Anterior cingulate cortex (tissue), 58 donors: ENCODE measurements at regions not wholly inside any gene's neighbourhood (a gene's known extent, or its start where the extent isn't known, plus 50 kb on each side); places are given as distances from the start of the nearest gene placed in this dataset.
A peak's percentile ranks its signal among the peaks of the same experiment; 100 is the strongest.

Experiments
- DNase-seq, 58 donors: peaks; one replicate each; lab custom pipeline; 2025; lab: John Stamatoyannopoulos, UW

GRCh38 chr5:58403822-58404433, 56.0 kb downstream of the PLK2 start:
- DNase-seq = no peak

DNA sequence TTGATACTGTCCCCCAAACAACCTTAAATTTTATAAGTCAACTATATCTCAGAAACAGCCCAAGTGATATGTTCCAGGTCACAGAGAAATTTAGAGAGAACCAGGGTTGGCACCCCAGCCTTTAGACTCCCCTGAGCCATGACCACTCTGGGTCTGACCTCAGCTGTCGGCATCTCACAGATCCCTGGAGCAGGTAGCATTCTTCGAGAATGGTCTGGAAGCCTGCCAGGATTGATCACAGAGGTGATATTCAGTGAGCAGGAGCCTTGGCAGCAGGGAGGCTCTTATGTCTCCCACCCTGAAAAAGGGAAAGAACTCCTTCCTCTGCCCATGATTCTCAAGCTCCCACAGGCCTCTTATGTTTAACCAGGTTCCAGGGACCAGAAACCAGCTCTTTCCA, 58.2 kb downstream of the PLK2 start:
- DNase-seq = no peak

DNA sequence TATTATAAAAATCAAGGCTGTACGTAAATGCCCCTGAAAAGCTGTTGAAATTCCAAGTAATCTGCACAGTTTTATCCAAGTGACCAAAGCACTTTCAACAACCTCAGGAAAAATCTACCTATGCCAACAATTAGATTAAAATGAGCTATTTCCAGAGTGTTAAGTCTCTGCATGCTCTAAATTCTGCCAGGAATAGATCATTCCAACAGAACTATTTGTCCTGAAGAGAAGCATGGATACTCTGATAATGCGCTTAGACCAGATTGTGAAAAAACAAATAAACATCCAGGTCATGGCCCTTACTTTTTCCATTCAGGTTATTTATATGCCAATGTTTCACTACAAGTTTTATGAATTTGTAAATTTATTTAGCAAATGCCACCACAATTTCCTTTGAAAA, 59.1 kb downstream of the PLK2 start:
- DNase-seq = no peak

DNA sequence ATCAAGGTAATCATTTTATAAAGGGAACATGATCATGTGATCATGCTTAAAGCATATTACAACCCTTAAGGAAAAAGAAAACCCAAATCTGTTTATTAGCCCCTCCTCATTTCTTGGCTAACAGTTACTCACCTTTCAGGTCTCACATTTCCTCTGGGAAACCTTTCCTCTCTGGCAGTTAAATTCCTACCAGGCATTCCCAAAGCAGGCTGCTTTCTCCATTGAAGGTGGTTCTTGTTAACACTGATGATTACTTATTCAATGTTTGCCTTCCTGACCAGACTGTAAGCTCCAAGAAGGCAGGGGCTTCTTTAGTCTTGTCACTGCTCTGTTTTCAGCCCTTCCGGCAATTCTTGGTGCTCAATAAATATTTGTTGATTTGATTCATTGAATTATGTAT, 59.9 kb downstream of the PLK2 start:
- DNase-seq = no peak

DNA sequence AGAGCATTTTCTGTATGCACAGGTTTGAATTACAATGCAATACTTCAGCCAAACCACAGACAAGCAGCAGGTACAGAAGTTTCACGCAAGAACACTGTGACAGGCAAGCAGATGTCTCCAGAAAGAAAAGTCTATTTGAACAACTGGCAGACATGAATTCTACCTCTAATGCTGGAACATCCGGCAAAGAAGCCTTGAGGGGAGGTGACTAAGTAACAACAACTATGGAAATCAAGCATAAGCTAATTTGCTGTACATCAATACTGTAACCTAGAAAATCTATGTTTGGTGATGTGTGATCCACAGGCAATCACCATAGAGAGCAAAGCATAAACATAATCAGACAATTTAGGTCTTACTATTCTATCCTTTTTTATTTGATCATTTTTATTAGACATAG, 65.5 kb downstream of the PLK2 start:
- no peak for DNase-seq

DNA sequence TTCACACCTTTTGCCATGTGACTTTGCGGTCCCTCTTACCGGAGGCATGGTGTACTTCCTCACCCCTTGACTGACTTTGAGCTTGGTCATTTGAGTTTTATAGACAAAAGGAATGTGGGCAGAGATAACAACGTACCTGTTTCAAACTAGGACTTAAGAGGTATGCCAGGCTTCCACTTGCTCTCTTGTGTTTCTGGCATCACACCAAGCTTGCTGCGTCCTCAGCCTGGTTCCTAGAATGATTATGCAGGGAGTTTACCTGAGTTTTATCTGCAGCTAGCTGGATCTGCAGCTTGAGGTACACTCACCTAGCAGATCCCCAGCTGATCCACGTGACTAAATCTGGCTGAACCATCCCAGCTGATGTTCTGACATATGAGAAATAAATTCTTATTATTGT, 66.2 kb downstream of the PLK2 start:
- DNase-seq = no peak

- no peak for DNase-seq
These were observed 67.4 kb downstream of the PLK2 start for GRCh38 chr5:58392496-58392895.

GRCh38 chr5:58383448-58383847, 76.4 kb downstream of the PLK2 start:
- no peak for DNase-seq

DNA sequence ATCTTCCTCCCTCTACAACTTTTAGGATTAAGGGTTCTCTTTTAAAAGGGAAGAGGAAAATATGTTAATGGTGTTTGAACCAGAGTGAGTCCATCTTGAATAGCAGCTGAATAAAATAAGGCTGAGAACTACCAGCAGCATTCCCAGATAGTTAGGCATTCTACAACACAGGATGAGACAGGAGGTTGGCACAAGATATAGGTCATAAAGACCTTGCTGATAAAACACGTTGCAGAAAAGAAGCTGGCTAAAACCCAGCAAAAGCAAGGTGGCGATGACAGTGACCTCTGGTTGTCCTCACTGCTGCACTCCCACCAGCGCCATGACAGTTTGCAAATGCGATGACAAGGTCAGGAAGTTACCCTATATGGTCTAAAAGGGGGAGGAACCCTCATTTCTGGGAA, 77.8 kb downstream of the PLK2 start:
- no peak for DNase-seq

DNA sequence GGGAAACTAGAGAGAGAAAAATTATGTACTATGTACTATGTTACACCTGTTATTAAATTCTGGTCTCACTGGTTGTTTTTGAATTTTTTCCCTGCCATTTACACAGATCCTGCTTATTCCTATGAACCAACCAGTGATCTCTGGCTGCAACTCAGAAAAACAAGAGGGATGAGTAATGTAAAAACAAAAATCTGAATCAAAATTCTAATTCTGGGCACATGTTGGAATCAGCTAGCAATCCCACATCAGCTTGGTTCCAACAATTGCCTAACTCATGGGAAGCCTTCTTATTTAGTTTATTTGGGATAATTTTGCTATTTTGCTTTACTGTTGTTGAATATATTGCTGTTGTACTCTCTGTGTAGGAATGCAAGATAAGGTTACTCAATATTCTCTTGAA, 78.3 kb downstream of the PLK2 start:
- DNase-seq = no peak

DNA sequence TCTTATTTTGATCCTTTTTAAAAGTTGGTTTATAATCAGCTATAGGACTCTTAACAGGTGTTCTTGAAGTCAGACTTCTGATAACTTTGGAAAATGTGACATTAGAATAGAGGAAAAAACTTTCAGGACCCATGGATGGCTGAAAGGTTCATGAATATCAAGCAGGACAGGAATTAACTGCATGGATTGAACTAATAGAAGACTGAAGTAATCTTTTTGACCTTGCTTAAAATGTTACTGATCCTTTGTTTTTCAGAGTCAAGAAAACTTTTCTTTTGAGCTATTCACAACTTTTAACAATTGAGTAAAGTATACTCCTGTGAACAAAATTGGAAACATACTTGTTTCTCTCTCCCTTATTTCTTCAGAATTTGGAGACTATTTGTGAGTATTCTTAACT, 79.2 kb downstream of the PLK2 start:
- no peak for DNase-seq

GRCh38 chr5:58378613-58379390, 81.1 kb downstream of the PLK2 start:
- no peak for DNase-seq

DNA sequence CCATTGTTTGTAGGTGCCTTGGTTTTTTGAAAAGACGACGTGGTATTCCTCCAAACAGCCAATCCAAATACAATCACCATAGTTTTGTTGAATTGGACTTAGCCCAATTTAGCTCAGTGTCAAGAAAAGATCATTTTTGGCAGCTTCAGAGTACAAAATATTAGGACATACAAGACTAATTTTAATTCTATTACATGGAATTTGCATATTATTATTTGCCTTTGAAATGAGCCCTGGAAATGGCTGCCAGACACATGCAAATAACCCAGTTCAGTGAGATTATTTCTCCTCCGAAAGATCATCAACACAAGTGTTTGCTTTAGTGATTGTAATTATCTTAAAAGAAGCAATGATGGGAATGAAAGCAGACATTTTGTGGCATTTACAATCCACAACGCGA, 89.3 kb downstream of the PLK2 start:
- DNase-seq = no peak

DNA sequence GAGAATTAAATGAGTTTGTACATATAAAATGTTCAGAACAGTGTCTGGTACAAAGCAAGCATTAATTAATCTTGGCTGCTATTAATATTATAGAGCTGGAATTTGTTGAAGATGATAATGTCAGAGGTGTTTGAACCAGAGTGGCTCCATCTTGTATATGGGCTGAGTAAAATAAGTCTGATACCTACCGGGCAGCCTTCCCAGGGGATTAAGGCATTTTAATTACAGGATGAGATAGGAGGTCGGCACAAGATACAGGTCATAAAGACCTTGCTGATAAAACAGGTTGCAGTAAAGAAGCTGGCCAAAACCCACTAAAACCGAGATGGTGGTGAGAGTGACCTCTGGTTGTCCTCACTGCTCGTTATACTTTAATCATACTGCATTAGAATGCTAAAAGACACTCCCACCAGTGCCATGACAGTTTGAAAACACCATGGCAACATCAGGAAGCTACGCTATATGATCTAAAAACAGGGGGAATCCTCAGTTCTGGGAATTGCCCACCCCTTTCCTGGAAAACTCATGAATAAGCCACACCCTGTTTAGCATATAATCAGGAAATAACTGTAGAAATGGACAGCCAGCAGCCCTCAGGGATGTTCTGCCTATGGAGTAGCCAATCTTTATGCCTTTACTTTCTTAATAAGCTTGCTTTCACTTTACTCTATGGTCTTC, 90.2 kb downstream of the PLK2 start:
- no peak for DNase-seq

DNA sequence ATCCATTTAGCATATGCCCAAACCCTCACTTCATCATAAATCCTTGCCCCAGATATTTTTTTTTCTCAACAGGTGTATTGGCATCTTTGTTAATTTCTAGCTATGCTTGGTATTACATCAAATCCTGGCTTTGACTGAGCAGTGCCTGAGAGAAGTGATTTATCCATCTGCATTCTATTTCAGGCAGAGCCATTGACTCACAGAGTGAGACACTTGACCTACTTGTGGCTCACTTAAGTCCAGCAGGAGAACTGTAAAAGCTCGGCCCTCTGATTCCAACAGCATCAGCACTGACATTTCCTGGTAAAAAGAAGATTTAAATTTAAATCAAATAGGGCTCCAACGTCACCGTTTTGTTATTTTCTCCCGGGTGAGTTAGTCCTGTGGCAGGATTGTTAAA, 93.4 kb downstream of the PLK2 start:
- DNase-seq = peak in 1 of 58 donors; percentile 0

GRCh38 chr5:58365791-58366190, 94.1 kb downstream of the PLK2 start:
- DNase-seq = peak in 1 of 58 donors; percentile 7

DNA sequence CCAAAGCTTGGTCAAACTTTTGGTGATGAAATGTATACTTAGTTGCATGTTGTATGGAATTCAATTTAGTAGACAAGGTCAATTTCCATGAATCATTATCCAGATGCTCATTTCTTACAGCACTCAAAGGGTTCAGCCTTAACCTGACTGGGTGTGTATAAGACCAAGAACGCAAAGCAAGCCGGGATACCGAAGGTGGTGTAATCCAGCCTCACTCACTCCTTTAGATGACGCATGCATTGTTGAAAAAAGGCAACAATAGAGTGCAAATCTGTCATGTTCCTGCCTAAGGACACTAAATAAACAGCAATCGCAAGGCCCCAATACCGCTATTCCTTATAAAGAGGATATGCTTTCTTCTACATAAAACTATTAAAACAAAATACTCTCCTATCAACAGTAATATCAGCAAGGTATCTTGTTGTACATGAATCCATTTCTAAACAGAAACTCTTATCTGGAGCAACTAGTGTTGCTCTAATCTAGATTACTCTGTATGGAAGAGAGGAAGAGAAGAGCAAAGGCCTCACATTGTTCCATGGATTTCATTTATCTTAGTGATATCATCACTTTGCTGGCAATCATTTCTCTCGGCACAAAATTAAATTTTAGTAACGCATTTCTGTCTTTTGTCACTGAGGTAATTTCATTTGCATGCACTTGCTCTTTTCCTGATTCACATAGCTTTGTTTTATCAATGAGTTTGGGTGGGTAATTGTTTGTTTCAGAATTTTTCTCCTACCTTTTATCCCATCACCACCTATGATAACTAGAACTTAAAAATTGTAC, 96.2 kb downstream of the PLK2 start:
- DNase-seq = no peak

DNA sequence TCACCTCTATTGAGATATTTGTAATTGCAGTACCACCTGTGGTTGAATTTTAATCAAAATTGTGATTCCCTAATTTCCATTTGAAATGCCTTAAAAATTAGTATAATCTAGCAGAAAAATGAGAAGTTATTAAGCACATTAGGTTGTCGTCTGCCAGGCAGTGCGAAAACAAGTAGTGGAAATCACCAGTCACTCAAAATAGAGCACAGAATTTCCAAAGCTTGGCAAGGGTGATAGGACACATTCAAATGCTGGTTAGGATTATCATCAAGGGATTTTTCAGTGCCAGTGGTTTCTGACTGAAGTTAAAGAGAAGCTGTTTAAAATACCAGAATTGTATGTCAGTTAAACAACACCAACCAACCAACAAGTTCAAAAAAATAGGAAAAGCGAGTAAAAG, 97.8 kb downstream of the PLK2 start:
- no peak for DNase-seq

DNA sequence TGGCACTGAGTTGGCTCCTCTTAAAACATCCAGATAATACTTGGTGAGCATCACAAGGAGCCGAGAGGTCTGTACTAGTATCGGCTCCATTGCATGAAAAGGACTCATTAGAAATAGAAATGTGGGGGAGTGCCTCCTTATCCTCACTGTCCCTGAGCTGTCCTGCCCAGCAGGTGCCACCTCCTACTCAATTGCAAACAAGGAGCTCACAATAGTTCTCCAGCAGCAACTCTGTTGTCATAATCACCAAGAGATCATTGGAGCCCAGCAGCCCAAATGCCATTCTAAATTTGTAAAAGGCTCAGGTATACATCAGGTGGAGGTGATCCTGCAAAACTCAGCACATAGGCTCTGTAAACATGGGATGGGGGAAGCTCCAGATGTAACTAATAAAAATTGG, 99.1 kb downstream of the PLK2 start:
- no peak for DNase-seq

DNA sequence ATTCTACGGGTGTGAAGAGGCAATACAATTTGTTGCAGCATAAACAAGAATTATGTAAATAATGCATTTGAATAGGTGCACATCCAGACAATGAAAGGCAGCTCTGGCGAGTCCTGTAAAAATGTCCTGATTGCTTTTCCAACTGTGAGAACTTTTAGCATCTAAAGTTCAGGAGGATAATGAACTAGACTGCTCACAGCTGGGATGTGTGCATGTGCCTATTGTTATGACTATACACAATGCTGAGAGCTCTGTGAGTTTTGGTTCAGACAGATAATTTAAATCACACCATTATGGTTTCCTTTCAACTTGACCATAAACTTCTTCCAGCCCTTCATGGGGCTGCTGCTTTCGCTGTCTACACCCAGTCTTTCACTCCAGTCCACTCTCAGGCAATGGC, 99.9 kb downstream of the PLK2 start:
- DNase-seq = no peak

DNA sequence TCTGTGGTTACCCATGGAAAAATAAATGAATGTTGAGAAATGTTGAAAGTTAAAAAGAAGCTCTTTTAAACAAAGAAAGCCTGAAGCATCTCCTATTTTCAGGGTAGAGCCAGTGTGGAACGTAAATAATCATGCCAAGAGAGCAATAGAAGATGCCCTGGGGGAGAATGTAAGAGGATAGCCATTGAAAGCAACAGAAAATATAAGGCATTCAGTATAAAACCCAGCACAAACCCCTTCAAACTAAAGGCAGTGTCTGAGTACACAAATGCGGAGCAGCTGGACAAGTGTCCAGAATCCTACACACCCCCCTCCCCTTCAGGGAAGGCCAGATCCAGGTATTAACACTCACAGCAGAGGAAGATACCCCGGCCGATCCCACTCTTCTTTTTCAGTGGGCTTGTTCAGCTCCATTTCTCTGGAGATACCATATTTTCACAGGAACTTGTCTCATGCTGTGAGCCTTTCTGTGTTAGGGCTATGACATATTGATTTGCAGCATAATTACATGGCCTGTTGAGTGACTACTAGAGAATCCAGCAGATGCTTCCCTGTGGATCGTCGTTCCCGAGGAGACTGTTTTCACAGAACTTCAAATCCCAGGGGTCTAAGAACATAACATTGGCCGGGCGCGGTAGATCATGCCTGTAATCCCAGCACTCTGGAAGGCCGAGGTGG, 101.2 kb downstream of the PLK2 start:
- no peak for DNase-seq
